WTC11 (cell line): ENCODE measurements at regions not wholly inside any gene's neighbourhood (a gene's known extent, or its start where the extent isn't known, plus 50 kb on each side); places are given as distances from the start of the nearest gene placed in this dataset.

Experiments
- FOXP1 ChIP-seq: sonication (generic); formaldehyde crosslinking; IDR thresholded peaks from 2 replicates; pipeline ENCODE4 v1.8.0; 2022; ENCODE audit warnings: missing genetic modification reagents, mild to moderate bottlenecking, moderate library complexity, borderline replicate concordance
- ZNF416 ChIP-seq: fragments of 250-450 bp; sonication (Bioruptor Pico); IDR thresholded peaks from 2 replicates; pipeline ENCODE4 v1.9.0; 2021; ENCODE audit warnings: mild to moderate bottlenecking, inconsistent platforms
- TF ChIP-seq, protein P1 (sequence below): fragments of 200-600 bp; IDR thresholded peaks from 2 replicates; pipeline ENCODE4 v1.8.0; 2022; ENCODE audit warnings: antibody characterized with exemption
- TF ChIP-seq, protein P2 (sequence below): sonication (generic); formaldehyde crosslinking; IDR thresholded peaks from 2 replicates; pipeline ENCODE4 v1.8.0; 2023; ENCODE audit warnings: mild to moderate bottlenecking, missing genetic modification reagents
- TF ChIP-seq, protein P3 (sequence below): sonication (generic); formaldehyde crosslinking; IDR thresholded peaks from 2 replicates; pipeline ENCODE4 v1.8.1; 2022; ENCODE audit warnings: mild to moderate bottlenecking, moderate library complexity, missing genetic modification reagents
- TF ChIP-seq, protein P4 (sequence below): sonication (generic); formaldehyde crosslinking; IDR thresholded peaks from 2 replicates; pipeline ENCODE4 v1.8.1; 2023; ENCODE audit warnings: mild to moderate bottlenecking, missing genetic modification reagents, moderate library complexity

DNA sequence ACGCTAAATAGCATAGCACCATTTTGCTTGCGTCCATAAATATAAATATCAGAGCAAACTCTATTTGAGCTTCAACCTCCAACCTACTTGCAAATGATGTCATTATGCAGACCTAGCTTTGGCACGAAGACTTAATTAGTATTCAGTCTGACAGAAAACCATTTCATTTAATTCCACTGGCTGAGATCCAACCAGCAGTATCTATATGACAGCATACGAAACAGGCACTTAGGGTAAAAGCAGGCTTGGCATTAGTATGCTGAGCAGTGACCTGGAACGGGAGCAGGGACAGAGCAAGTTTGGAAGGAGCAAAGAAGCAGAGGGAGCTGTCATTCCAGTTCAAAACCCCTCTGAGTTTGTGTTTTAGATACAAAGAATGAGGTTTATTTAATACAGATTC lies 312.5 kb upstream of the CHRM2 start:
- TF ChIP-seq, protein P1, sequence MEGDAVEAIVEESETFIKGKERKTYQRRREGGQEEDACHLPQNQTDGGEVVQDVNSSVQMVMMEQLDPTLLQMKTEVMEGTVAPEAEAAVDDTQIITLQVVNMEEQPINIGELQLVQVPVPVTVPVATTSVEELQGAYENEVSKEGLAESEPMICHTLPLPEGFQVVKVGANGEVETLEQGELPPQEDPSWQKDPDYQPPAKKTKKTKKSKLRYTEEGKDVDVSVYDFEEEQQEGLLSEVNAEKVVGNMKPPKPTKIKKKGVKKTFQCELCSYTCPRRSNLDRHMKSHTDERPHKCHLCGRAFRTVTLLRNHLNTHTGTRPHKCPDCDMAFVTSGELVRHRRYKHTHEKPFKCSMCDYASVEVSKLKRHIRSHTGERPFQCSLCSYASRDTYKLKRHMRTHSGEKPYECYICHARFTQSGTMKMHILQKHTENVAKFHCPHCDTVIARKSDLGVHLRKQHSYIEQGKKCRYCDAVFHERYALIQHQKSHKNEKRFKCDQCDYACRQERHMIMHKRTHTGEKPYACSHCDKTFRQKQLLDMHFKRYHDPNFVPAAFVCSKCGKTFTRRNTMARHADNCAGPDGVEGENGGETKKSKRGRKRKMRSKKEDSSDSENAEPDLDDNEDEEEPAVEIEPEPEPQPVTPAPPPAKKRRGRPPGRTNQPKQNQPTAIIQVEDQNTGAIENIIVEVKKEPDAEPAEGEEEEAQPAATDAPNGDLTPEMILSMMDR = no peak
- TF ChIP-seq FOXP1 (CRISPR knock-in tag) = no peak
- TF ChIP-seq ZNF416 (CRISPR knock-in tag) = no peak
- TF ChIP-seq, protein P2, sequence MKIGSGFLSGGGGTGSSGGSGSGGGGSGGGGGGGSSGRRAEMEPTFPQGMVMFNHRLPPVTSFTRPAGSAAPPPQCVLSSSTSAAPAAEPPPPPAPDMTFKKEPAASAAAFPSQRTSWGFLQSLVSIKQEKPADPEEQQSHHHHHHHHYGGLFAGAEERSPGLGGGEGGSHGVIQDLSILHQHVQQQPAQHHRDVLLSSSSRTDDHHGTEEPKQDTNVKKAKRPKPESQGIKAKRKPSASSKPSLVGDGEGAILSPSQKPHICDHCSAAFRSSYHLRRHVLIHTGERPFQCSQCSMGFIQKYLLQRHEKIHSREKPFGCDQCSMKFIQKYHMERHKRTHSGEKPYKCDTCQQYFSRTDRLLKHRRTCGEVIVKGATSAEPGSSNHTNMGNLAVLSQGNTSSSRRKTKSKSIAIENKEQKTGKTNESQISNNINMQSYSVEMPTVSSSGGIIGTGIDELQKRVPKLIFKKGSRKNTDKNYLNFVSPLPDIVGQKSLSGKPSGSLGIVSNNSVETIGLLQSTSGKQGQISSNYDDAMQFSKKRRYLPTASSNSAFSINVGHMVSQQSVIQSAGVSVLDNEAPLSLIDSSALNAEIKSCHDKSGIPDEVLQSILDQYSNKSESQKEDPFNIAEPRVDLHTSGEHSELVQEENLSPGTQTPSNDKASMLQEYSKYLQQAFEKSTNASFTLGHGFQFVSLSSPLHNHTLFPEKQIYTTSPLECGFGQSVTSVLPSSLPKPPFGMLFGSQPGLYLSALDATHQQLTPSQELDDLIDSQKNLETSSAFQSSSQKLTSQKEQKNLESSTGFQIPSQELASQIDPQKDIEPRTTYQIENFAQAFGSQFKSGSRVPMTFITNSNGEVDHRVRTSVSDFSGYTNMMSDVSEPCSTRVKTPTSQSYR (CRISPR knock-in tag) = no peak
- TF ChIP-seq, protein P3, sequence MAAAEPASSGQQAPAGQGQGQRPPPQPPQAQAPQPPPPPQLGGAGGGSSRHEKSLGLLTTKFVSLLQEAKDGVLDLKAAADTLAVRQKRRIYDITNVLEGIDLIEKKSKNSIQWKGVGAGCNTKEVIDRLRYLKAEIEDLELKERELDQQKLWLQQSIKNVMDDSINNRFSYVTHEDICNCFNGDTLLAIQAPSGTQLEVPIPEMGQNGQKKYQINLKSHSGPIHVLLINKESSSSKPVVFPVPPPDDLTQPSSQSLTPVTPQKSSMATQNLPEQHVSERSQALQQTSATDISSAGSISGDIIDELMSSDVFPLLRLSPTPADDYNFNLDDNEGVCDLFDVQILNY (CRISPR knock-in tag) = no peak
- TF ChIP-seq, protein P4, sequence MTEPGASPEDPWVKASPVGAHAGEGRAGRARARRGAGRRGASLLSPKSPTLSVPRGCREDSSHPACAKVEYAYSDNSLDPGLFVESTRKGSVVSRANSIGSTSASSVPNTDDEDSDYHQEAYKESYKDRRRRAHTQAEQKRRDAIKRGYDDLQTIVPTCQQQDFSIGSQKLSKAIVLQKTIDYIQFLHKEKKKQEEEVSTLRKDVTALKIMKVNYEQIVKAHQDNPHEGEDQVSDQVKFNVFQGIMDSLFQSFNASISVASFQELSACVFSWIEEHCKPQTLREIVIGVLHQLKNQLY (CRISPR knock-in tag) = no peak
